Chondrocyte (in vitro differentiated cells): ENCODE measurements at regions not wholly inside any gene's neighbourhood (a gene's known extent, or its start where the extent isn't known, plus 50 kb on each side); places are given as distances from the start of the nearest gene placed in this dataset.

Experiments used
- DNase-seq: peaks from one replicate; pipeline ENCODE4 v3.0.0; 2021; ENCODE audit warnings: mixed read lengths, low spot score
- H3K27ac Mint-ChIP-seq: one replicate; pipeline ENCODE4 v1.8.0; 2021; ENCODE audit warnings: mild to moderate bottlenecking, moderate library complexity, mixed read lengths; ENCODE audit not compliant: unreplicated experiment
- H3K27me3 Mint-ChIP-seq: 2 replicates; pipeline ENCODE4 v1.8.0; 2021; ENCODE audit warnings: low read depth, mixed read lengths
- H3K36me3 Mint-ChIP-seq: 2 replicates; pipeline ENCODE4 v1.8.0; 2021; ENCODE audit warnings: low read depth, mixed read lengths
- H3K4me1 Mint-ChIP-seq: 2 replicates; pipeline ENCODE4 v1.8.0; 2021; ENCODE audit warnings: low read depth, mild to moderate bottlenecking, mixed read lengths
- H3K4me3 Mint-ChIP-seq: one replicate; pipeline ENCODE4 v1.8.0; 2021; ENCODE audit warnings: mild to moderate bottlenecking, moderate library complexity, mixed read lengths; ENCODE audit not compliant: unreplicated experiment
- H3K9me3 Mint-ChIP-seq: 2 replicates; pipeline ENCODE4 v1.8.0; 2021; ENCODE audit warnings: low read depth, mixed read lengths
- TF ChIP-seq, protein P1 (sequence below): fragments of 200-600 bp; sonication (generic); IDR thresholded peaks from 2 replicates; pipeline ENCODE4 v1.5.0; 2021; ENCODE audit warnings: antibody characterized with exemption, mild to moderate bottlenecking, moderate library complexity

DNA sequence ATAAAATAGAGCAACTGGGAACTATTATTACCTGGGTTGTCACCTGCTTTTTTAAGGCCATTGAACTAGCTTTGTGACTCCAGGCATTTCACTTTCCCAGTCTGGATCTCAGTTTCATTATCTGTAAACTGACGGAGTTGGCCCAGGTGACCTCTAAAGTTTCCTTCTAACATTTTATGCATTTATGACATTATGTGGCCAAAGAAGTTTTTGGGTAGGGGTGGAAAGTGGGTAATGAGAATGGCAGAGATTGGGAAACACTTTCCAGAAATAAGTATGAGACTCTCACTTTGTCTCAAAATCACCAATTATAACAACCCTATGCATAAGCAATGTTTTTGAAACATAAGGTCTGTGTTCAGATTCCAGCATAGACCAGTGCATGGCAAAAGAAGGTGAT lies 99.1 kb upstream of the ARHGEF3 start:
- Mint-ChIP-seq H3K27ac (no peak overlapping the region), H3K9me3 (no peaks in the 10 kb centered on the region), H3K4me3 (no peak overlapping the region), H3K27me3 (no peaks in the 10 kb centered on the region), H3K36me3 (no peaks in the 10 kb centered on the region), H3K4me1 (no peaks in the 10 kb centered on the region)
- DNase-seq: no peak
- TF ChIP-seq, protein P1, sequence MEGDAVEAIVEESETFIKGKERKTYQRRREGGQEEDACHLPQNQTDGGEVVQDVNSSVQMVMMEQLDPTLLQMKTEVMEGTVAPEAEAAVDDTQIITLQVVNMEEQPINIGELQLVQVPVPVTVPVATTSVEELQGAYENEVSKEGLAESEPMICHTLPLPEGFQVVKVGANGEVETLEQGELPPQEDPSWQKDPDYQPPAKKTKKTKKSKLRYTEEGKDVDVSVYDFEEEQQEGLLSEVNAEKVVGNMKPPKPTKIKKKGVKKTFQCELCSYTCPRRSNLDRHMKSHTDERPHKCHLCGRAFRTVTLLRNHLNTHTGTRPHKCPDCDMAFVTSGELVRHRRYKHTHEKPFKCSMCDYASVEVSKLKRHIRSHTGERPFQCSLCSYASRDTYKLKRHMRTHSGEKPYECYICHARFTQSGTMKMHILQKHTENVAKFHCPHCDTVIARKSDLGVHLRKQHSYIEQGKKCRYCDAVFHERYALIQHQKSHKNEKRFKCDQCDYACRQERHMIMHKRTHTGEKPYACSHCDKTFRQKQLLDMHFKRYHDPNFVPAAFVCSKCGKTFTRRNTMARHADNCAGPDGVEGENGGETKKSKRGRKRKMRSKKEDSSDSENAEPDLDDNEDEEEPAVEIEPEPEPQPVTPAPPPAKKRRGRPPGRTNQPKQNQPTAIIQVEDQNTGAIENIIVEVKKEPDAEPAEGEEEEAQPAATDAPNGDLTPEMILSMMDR: no peak

DNA sequence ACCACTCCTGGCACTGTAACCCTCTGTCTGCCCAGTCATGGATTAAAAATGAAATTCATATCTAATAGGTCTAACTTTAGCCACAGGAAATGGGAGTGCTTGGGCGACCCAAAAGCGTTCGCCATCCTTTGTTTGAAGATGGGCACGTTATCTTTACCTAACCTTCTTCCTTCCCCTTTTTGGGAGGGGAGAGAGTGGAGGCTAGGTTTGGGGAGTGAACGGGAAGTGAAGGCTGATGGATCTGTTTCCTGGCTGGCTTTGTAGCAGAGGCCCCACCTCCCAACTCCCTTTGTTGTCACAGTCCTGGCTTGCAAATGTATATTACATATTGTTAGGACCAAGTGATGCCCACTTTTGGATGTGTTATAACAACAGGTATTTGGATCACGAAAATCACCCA lies 98.1 kb upstream of the ARHGEF3 start:
- TF ChIP-seq, protein P1: no peak
- H3K27me3 Mint-ChIP-seq: no peaks in the 10 kb centered on the region
- H3K27ac Mint-ChIP-seq: no peak overlapping the region
- H3K4me1 Mint-ChIP-seq: no peaks in the 10 kb centered on the region
- no peaks in the 10 kb centered on the region for H3K9me3 Mint-ChIP-seq
- H3K36me3 Mint-ChIP-seq: no peaks in the 10 kb centered on the region
- no peak for DNase-seq
- no peak overlapping the region for H3K4me3 Mint-ChIP-seq

DNA sequence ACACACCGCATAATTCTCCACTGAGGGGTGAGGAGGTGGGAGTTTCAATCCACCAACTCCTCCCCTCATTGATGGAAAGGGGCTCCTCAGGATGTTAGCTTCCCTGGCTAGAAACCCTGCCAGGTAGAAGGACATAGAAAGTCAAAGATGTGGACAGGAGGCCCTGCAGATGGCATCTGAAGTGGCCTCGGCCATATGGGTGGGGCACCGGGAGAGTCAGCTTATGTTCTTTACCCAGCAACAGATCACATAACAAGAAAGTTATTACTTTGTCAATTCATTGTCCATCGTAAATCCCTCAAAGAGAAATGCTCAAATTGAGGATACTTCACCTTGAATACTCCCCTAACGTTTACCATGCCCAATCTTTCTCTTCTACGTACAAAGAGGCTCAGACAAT lies 97.3 kb upstream of the ARHGEF3 start:
- no peak overlapping the region for H3K27ac Mint-ChIP-seq
- H3K36me3 Mint-ChIP-seq: no peaks in the 10 kb centered on the region
- TF ChIP-seq, protein P1: no peak
- H3K4me3 Mint-ChIP-seq: no peak overlapping the region
- H3K4me1 Mint-ChIP-seq: no peaks in the 10 kb centered on the region
- DNase-seq: no peak
- H3K9me3 Mint-ChIP-seq: no peaks in the 10 kb centered on the region
- no peaks in the 10 kb centered on the region for H3K27me3 Mint-ChIP-seq

DNA sequence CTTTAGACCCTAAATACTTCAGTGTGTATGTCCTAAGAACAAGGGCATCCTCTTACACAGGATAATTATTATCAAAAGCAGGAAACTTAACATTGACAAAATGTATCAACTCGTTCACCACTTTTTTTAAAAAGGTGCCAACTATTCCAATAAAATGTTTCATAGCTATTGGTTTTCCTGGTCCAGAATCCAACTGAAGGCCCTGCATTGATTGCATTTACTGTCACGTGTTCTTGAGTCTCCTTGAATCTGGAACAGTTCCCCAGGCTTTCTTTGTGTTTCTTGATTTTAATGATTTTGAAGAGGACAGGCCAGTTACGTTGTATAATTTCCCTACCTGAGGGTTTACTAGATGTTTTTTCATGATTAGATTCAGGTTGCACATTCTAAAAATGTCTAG lies 94.6 kb upstream of the ARHGEF3 start:
- Mint-ChIP-seq H3K27ac (no peak overlapping the region), H3K36me3 (no peaks in the 10 kb centered on the region), H3K4me3 (no peak overlapping the region), H3K9me3 (no peaks in the 10 kb centered on the region), H3K27me3 (no peaks in the 10 kb centered on the region), H3K4me1 (no peaks in the 10 kb centered on the region)
- DNase-seq: no peak
- TF ChIP-seq, protein P1: no peak

DNA sequence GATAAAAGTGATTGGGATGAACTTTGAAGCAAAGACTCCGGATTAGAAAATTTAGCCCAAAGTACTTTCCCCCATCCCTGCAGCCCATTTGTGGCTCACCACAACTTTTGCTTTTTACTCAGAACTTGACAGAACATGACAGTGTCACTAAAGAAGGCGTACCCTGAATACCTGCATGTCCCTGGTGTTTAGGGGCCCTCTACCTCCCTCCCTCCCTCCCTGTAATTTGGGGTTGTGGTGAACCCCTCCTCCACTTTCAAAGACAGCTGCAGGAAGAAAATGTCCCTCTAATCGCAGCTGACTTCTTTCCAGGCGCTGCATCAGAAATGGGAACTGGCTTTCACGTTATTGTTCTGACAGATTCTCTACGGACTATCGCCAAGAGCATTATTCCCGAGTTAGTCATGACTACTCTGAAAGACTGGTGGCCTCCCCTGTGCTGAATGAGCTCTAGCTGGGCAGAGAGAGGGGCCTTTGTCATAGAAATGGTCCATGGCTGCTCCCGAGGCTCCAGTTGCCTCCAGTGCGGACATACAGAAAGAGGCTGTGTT lies 93.2 kb upstream of the ARHGEF3 start:
- H3K36me3 Mint-ChIP-seq: no peaks in the 10 kb centered on the region
- H3K27me3 Mint-ChIP-seq: no peaks in the 10 kb centered on the region
- TF ChIP-seq, protein P1: no peak
- H3K4me1 Mint-ChIP-seq: no peaks in the 10 kb centered on the region
- no peak for DNase-seq
- H3K4me3 Mint-ChIP-seq: no peak overlapping the region
- no peaks in the 10 kb centered on the region for H3K9me3 Mint-ChIP-seq
- H3K27ac Mint-ChIP-seq: no peak overlapping the region
